ENCODE measurements at regions not wholly inside any gene's neighbourhood (a gene's known extent, or its start where the extent isn't known, plus 50 kb on each side); places are given as distances from the start of the nearest gene placed in this dataset.

GRCh38 chr13:33496336-33496735, 210.8 kb upstream of the STARD13 start:
- no peak for TF ChIP-seq POLR2AphosphoS5 (IDR thresholded peaks at IDR 0.05)
- TF ChIP-seq CTCF (IDR thresholded peaks at IDR 0.05) = no peak
- no peak for TF ChIP-seq POLR2A (IDR thresholded peaks at IDR 0.05)
- TF ChIP-seq EP300 (IDR thresholded peaks at IDR 0.05) = no peak
